LNCaP clone FGC (cell line): ENCODE measurements at regions not wholly inside any gene's neighbourhood (a gene's known extent, or its start where the extent isn't known, plus 50 kb on each side); places are given as distances from the start of the nearest gene placed in this dataset.

Source experiments
- DNase-seq: peaks from one replicate; pipeline ENCODE4 v3.0.0-alpha.2; 2011; ENCODE audit warnings: low read depth
- H3K4me3 ChIP-seq: 2 replicates; pipeline ENCODE4 v1.5.1; 2011; ENCODE audit warnings: mild to moderate bottlenecking, low read depth, low read length, control low read depth
- CTCF ChIP-seq: IDR thresholded peaks from 2 replicates; pipeline ENCODE4 v1.5.1; 2012; ENCODE audit warnings: mild to moderate bottlenecking; ENCODE audit not compliant: control insufficient read depth, insufficient read depth; ENCODE audit errors: extremely low read depth

- peak; percentile 13 for DNase-seq
- H3K4me3 ChIP-seq, result no peak overlapping the region
- no peak for TF ChIP-seq CTCF
Measured at GRCh38 chr5:111635151-111635902, 121.7 kb downstream of the NREP start.

GRCh38 chr5:111631328-111631727 is 119.0 kb upstream of the STARD4 start:
- TF ChIP-seq CTCF, result no peak
- DNase-seq, result no peak
- H3K4me3 ChIP-seq, result no peak overlapping the region

- H3K4me3 ChIP-seq, result no peak overlapping the region
- no peak for TF ChIP-seq CTCF
- DNase-seq, result no peak
Measured at GRCh38 chr5:111628901-111629300, 116.6 kb upstream of the STARD4 start.

- H3K4me3 ChIP-seq, result no peak overlapping the region
- no peak for DNase-seq
- no peak for TF ChIP-seq CTCF
Measured at GRCh38 chr5:111627862-111628261, 115.5 kb upstream of the STARD4 start.

GRCh38 chr5:111626473-111627148 is 114.3 kb upstream of the STARD4 start:
- DNase-seq, result no peak
- no peak overlapping the region for H3K4me3 ChIP-seq
- no peak for TF ChIP-seq CTCF

- no peak for DNase-seq
- no peak overlapping the region for H3K4me3 ChIP-seq
- TF ChIP-seq CTCF, result no peak
Measured at GRCh38 chr5:111618623-111619271, 106.4 kb upstream of the STARD4 start.
